Smooth muscle cell (in vitro differentiated cells): ENCODE measurements at regions not wholly inside any gene's neighbourhood (a gene's known extent, or its start where the extent isn't known, plus 50 kb on each side); places are given as distances from the start of the nearest gene placed in this dataset.

ENCODE experiments used
- DNase-seq: peaks from one replicate; lab custom pipeline; 2025; ENCODE audit not compliant: unreplicated experiment; lab: John Stamatoyannopoulos, UW
- H2AFZ ChIP-seq: fragments of 200-600 bp; sonication (generic); 2 replicates; pipeline ENCODE4 v1.6.0; 2016; ENCODE audit warnings: antibody characterized with exemption, low read depth, mild to moderate bottlenecking
- H3F3A ChIP-seq: fragments of 200-600 bp; sonication (generic); 2 replicates; pipeline ENCODE4 v1.6.0; 2017; ENCODE audit warnings: antibody characterized with exemption, low read depth
- H3K27ac ChIP-seq: fragments of 200-600 bp; sonication (generic); 2 replicates; pipeline ENCODE4 v1.5.1; 2016; ENCODE audit warnings: low read depth, mild to moderate bottlenecking
- H3K27me3 ChIP-seq: fragments of 200-600 bp; sonication (generic); 2 replicates; pipeline ENCODE4 v1.6.1; 2016; ENCODE audit warnings: low read depth, mild to moderate bottlenecking
- H3K36me3 ChIP-seq: fragments of 200-600 bp; sonication (generic); 2 replicates; pipeline ENCODE4 v1.5.1; 2016; ENCODE audit warnings: low read depth
- H3K4me1 ChIP-seq: fragments of 200-600 bp; sonication (generic); 2 replicates; pipeline ENCODE4 v1.5.1; 2016; ENCODE audit warnings: low read depth
- H3K4me2 ChIP-seq: fragments of 200-600 bp; sonication (generic); 2 replicates; pipeline ENCODE4 v1.6.0; 2016; ENCODE audit warnings: mild to moderate bottlenecking
- H3K4me3 ChIP-seq: fragments of 200-600 bp; sonication (generic); 2 replicates; pipeline ENCODE4 v1.5.1; 2016; ENCODE audit warnings: mild to moderate bottlenecking
- H3K79me2 ChIP-seq: fragments of 200-600 bp; sonication (generic); 2 replicates; pipeline ENCODE4 v1.6.0; 2016; ENCODE audit warnings: low read depth, mild to moderate bottlenecking
- H3K9ac ChIP-seq: fragments of 200-600 bp; sonication (generic); 2 replicates; pipeline ENCODE4 v1.6.0; 2016; ENCODE audit warnings: low read depth
- H3K9me3 ChIP-seq: fragments of 200-600 bp; sonication (generic); replicated peaks from 2 replicates; pipeline ENCODE4 v1.5.1; 2016; ENCODE audit warnings: low read depth
- H4K20me1 ChIP-seq: fragments of 200-600 bp; sonication (generic); 2 replicates; pipeline ENCODE4 v1.6.0; 2016; ENCODE audit warnings: low read depth
- WGBS: methylation state at CpG from one replicate; pipeline ENCODE4 v1.1.7; 2016; ENCODE audit warnings: low lambda C conversion rate; 5-methylcytosine and 5-hydroxymethylcytosine counted together
- TF ChIP-seq, protein P1 (sequence below): fragments of 200-600 bp; sonication (generic); IDR thresholded peaks from 2 replicates; pipeline ENCODE4 v1.5.1; 2017; ENCODE audit warnings: borderline replicate concordance, mild to moderate bottlenecking, antibody characterized with exemption; ENCODE audit not compliant: insufficient read depth, poor library complexity, severe bottlenecking

DNA sequence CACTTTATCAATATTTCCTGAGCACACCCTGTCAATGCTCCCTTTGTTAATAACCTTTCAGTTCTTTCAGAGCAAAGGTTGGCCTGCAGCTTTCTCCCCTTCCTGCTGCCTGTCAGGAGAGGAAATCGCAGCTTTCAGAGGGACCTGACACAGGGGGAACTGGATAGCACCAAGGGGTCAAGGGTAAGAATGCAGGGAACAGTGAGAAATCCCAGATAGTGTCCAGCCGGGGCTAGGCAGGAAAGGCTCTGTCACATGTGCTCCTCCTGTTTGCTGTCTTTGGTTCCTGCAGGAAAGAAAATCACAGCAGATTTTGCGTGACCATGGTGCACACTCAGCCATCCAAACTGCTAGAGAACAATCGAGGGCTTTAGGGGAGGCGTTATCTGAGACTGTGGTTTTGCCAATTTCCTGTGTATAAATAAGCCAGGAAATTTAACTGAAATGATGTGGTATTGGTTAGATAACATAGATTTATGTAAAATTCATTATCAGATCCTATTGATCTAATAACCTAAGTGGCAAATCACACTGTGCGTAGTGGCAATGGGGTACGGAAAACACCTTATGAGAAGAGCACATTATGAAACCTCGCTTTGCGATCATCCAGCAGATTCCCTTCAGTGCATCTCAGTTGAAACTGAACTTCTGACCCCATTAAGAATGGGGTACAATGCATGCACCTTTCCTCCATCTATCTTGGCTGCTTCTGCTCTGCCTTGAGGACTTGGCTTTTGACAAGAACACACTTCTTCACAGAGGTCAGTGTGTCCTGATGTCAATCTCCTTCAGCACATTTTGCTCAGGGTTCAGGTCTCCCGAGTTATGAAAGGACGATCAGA, 178.0 kb downstream of the ICOS start:
- H2AFZ ChIP-seq, result no peak overlapping the region
- H3K4me1 ChIP-seq, result peaks cover 5% of the 10 kb centered on the region
- no peak for DNase-seq
- H3K4me3 ChIP-seq, result no peak overlapping the region
- no peaks in the 10 kb centered on the region for H3K9me3 ChIP-seq
- no peaks in the 10 kb centered on the region for H3K27me3 ChIP-seq
- H3K4me2 ChIP-seq, result no peak overlapping the region
- WGBS, result 81% methylated on average over 11 of the region's 11 CpGs
- no peak overlapping the region for H3K27ac ChIP-seq
- H3K79me2 ChIP-seq, result no peaks in the 10 kb centered on the region
- H3K9ac ChIP-seq, result no peak overlapping the region
- TF ChIP-seq, protein P1, sequence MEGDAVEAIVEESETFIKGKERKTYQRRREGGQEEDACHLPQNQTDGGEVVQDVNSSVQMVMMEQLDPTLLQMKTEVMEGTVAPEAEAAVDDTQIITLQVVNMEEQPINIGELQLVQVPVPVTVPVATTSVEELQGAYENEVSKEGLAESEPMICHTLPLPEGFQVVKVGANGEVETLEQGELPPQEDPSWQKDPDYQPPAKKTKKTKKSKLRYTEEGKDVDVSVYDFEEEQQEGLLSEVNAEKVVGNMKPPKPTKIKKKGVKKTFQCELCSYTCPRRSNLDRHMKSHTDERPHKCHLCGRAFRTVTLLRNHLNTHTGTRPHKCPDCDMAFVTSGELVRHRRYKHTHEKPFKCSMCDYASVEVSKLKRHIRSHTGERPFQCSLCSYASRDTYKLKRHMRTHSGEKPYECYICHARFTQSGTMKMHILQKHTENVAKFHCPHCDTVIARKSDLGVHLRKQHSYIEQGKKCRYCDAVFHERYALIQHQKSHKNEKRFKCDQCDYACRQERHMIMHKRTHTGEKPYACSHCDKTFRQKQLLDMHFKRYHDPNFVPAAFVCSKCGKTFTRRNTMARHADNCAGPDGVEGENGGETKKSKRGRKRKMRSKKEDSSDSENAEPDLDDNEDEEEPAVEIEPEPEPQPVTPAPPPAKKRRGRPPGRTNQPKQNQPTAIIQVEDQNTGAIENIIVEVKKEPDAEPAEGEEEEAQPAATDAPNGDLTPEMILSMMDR, result no peak
- no peaks in the 10 kb centered on the region for H4K20me1 ChIP-seq
- H3F3A ChIP-seq, result peaks cover under 1% of the 10 kb centered on the region
- no peaks in the 10 kb centered on the region for H3K36me3 ChIP-seq

DNA sequence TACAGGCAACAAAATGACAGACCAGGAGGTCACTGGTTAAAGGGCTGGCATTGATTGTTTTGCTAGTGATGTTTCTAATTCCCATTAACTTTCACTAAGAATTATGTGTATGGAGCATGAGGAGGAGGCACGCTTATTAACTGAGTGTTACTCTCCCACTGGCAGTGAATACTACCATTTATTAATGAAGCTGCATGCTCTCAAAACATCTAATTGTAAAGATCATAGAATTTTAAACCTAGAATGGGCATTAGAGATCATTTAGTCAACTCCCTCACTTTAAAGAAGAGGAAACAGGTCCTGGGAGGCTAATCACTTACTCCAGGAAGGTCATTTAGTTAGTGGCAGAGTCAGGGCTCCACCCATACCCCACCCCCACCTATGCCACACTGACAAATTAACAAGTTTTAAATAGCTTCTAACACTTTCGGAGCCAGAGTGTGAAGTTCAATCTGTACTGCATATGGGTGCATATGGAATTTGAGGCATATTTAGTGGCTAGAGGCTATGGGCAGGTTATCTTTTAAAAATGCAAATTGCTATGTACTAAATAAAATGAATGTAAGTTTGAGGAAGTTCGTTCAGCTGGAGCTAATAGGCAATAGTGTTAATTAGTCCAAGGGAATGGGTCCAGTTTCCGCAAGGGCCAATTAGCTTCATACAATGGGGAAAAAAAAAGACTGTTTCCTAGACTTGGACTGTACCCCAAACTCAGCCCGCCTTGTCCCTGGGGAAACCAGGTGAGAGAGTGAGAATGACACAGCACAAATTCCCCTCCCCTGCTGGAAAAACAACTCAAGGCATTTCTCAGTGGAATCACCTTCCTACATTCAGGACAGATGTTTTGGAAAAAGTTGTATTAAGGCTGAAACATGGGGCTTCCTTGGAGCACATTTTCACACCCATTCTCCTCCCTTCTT, 178.8 kb downstream of the ICOS start:
- TF ChIP-seq, protein P1, result no peak
- Histone ChIP-seq H3K27me3 (no peaks in the 10 kb centered on the region), H3K4me3 (no peak overlapping the region), H3K4me1 (no peaks in the 10 kb centered on the region), H3K9ac (no peak overlapping the region), H3K27ac (no peak overlapping the region), H4K20me1 (no peaks in the 10 kb centered on the region), H3K9me3 (no peaks in the 10 kb centered on the region), H3K36me3 (no peaks in the 10 kb centered on the region), H3F3A (no peaks in the 10 kb centered on the region), H3K4me2 (no peak overlapping the region), H3K79me2 (no peaks in the 10 kb centered on the region), H2AFZ (no peak overlapping the region)
- 82% methylated on average over 5 of the region's 5 CpGs for WGBS
- no peak for DNase-seq

DNA sequence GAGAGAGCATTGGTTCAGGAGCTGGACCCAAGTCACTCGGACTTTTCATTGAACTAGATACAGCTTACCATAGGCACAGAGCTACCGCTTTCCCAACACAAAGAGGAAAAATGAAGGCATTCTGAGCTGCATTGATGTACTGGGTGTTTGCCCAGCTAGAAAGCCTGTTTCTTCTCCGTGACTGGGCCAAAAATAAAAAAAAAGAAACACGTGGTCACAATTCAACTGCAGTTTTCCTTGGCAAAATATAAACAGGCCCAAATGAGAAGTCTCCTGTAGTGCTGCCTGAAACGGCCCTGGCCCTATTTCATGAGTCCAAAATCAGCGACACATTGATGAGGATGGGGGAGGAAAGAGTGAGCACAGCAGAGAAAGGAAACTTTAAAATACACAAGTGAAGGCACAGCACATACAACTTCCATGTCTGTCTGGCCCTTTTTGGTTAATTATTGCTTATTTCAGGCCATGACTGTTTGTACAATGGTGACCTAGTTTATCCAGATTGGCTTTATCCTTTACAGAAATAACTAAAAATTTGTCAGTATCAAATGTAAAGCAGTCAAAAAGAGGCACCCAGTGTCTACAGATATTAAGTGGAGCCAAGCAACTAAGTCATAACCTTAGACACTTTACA, 179.7 kb downstream of the ICOS start:
- Histone ChIP-seq H3F3A (no peaks in the 10 kb centered on the region), H2AFZ (no peak overlapping the region), H3K79me2 (no peaks in the 10 kb centered on the region), H3K4me2 (no peak overlapping the region), H3K4me3 (no peak overlapping the region), H3K4me1 (no peaks in the 10 kb centered on the region), H4K20me1 (no peaks in the 10 kb centered on the region), H3K9ac (no peak overlapping the region), H3K36me3 (no peaks in the 10 kb centered on the region), H3K27ac (no peak overlapping the region), H3K27me3 (no peaks in the 10 kb centered on the region), H3K9me3 (no peaks in the 10 kb centered on the region)
- 77% methylated on average over 6 of the region's 6 CpGs for WGBS
- TF ChIP-seq, protein P1, result no peak
- DNase-seq, result no peak
